LNCaP clone FGC (cell line): ENCODE measurements at regions not wholly inside any gene's neighbourhood (a gene's known extent, or its start where the extent isn't known, plus 50 kb on each side); places are given as distances from the start of the nearest gene placed in this dataset.
"Not testable (repeated sequence)": the region's sequence is repeated elsewhere in the genome, so short reads cannot be mapped to it uniquely, and the experiment has no call there.

Experiments used
- DNase-seq: peaks from one replicate; pipeline ENCODE4 v3.0.0-alpha.2; 2011; ENCODE audit warnings: low read depth
- H3K4me3 ChIP-seq: 2 replicates; pipeline ENCODE4 v1.5.1; 2011; ENCODE audit warnings: mild to moderate bottlenecking, low read depth, low read length, control low read depth
- CTCF ChIP-seq: IDR thresholded peaks from 2 replicates; pipeline ENCODE4 v1.5.1; 2012; ENCODE audit warnings: mild to moderate bottlenecking; ENCODE audit not compliant: control insufficient read depth, insufficient read depth; ENCODE audit errors: extremely low read depth

- TF ChIP-seq CTCF, result no peak
- peak overlapping the region; percentile 68 for H3K4me3 ChIP-seq
- peak; percentile 46 for DNase-seq
These were observed 74.4 kb upstream of the CHD6 start for GRCh38 chr20:41692479-41693135.

- DNase-seq, result no peak
- H3K4me3 ChIP-seq, result no peak overlapping the region
- TF ChIP-seq CTCF, result no peak
These were observed 73.3 kb upstream of the CHD6 start for GRCh38 chr20:41691443-41691842.

GRCh38 chr20:41690702-41691101, 72.5 kb upstream of the CHD6 start:
- TF ChIP-seq CTCF, result no peak
- no peak for DNase-seq
- no peak overlapping the region for H3K4me3 ChIP-seq

GRCh38 chr20:41686961-41687360, 68.8 kb upstream of the CHD6 start:
- H3K4me3 ChIP-seq, result no peak overlapping the region
- no peak for TF ChIP-seq CTCF
- DNase-seq, result no peak

GRCh38 chr20:41685145-41685544, 67.0 kb upstream of the CHD6 start:
- not testable (repeated sequence) for DNase-seq, H3K4me3 ChIP-seq

- no peak for DNase-seq
- no peak overlapping the region for H3K4me3 ChIP-seq
- no peak for TF ChIP-seq CTCF
These were observed 60.6 kb upstream of the CHD6 start for GRCh38 chr20:41678799-41679198.

- no peak for TF ChIP-seq CTCF
- no peak overlapping the region for H3K4me3 ChIP-seq
- DNase-seq, result no peak
These were observed 54.1 kb upstream of the CHD6 start for GRCh38 chr20:41672282-41672681.
